Progenitor cell of endocrine pancreas (in vitro differentiated cells): ENCODE measurements at regions not wholly inside any gene's neighbourhood (a gene's known extent, or its start where the extent isn't known, plus 50 kb on each side); places are given as distances from the start of the nearest gene placed in this dataset.

ENCODE experiments used
- DNase-seq: peaks from one replicate; pipeline ENCODE4 v3.0.0; 2021; ENCODE audit warnings: low spot score; ENCODE audit not compliant: unreplicated experiment
- H3K27ac Mint-ChIP-seq: 2 replicates; pipeline ENCODE4 v1.8.0; 2021; ENCODE audit warnings: mild to moderate bottlenecking, moderate library complexity, mixed read lengths
- H3K27me3 Mint-ChIP-seq: 2 replicates; pipeline ENCODE4 v1.8.0; 2021; ENCODE audit warnings: mixed read lengths
- H3K36me3 Mint-ChIP-seq: 2 replicates; pipeline ENCODE4 v1.8.0; 2022; ENCODE audit warnings: mixed read lengths; ENCODE audit not compliant: insufficient read depth
- H3K4me1 Mint-ChIP-seq: 2 replicates; pipeline ENCODE4 v1.8.0; 2021; ENCODE audit warnings: low read depth, mixed read lengths
- H3K4me3 Mint-ChIP-seq: 2 replicates; pipeline ENCODE4 v1.8.0; 2021; ENCODE audit warnings: low read depth, mild to moderate bottlenecking, moderate library complexity, mixed read lengths
- H3K9me3 Mint-ChIP-seq: 2 replicates; pipeline ENCODE4 v1.8.0; 2021; ENCODE audit warnings: low read depth, mixed read lengths
- TF ChIP-seq, protein P1 (sequence below): fragments of 200-600 bp; sonication (generic); IDR thresholded peaks from one replicate; pipeline ENCODE4 v1.5.0; 2021; ENCODE audit warnings: antibody characterized with exemption, mild to moderate bottlenecking; ENCODE audit not compliant: unreplicated experiment

DNA sequence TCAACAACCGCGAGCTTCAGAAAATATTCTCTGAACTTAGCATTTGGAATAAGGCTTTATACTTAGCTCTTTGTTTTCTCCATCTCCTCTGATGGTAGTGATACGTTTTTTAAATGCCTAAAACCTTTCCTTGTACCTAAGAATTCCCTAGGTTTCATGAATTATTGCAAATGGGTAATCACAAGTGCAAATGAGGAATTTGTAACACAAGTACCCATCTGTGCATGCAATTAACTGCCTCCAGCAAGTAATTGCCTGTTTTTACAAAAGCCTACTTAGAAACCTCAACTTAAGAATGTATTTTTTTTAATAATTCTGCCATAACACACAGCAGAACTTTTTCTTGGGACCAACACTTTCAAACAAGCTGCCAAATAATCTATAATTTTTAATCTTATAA is 149.2 kb downstream of the PHLDA1 start:
- H3K36me3 Mint-ChIP-seq, result no peaks in the 10 kb centered on the region
- no peak for DNase-seq

DNA sequence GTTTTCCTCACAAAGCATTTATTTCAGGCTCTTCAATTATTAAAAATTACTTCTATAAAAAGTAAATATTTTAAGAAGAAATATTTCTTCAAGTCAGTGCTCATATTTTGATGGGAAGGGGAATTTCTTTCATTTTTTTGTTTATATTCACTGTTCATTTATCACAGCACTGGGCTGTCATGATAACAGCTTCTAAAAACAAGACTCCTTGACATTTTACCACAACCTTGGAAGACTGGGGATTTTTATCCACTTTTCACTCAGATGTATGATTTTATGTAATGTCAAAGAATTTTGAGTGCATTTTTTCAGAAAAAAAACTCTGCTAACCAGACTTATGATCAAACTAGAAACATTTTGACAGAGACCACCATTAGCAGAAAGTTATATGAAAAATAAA is 149.7 kb downstream of the PHLDA1 start:
- Mint-ChIP-seq H3K27me3 (no peaks in the 10 kb centered on the region), H3K4me1 (peaks cover 27% of the 10 kb centered on the region), H3K27ac (no peak overlapping the region), H3K4me3 (no peak overlapping the region), H3K9me3 (no peaks in the 10 kb centered on the region), H3K36me3 (no peaks in the 10 kb centered on the region)
- TF ChIP-seq, protein P1, sequence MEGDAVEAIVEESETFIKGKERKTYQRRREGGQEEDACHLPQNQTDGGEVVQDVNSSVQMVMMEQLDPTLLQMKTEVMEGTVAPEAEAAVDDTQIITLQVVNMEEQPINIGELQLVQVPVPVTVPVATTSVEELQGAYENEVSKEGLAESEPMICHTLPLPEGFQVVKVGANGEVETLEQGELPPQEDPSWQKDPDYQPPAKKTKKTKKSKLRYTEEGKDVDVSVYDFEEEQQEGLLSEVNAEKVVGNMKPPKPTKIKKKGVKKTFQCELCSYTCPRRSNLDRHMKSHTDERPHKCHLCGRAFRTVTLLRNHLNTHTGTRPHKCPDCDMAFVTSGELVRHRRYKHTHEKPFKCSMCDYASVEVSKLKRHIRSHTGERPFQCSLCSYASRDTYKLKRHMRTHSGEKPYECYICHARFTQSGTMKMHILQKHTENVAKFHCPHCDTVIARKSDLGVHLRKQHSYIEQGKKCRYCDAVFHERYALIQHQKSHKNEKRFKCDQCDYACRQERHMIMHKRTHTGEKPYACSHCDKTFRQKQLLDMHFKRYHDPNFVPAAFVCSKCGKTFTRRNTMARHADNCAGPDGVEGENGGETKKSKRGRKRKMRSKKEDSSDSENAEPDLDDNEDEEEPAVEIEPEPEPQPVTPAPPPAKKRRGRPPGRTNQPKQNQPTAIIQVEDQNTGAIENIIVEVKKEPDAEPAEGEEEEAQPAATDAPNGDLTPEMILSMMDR, result no peak
- no peak for DNase-seq

More for the DNA sequence above, 149.2 kb downstream of the PHLDA1 start:
- Mint-ChIP-seq H3K27ac (no peak overlapping the region), H3K4me1 (peaks cover 22% of the 10 kb centered on the region), H3K9me3 (no peaks in the 10 kb centered on the region), H3K4me3 (no peak overlapping the region), H3K27me3 (no peaks in the 10 kb centered on the region)
- TF ChIP-seq, protein P1, result no peak

DNA sequence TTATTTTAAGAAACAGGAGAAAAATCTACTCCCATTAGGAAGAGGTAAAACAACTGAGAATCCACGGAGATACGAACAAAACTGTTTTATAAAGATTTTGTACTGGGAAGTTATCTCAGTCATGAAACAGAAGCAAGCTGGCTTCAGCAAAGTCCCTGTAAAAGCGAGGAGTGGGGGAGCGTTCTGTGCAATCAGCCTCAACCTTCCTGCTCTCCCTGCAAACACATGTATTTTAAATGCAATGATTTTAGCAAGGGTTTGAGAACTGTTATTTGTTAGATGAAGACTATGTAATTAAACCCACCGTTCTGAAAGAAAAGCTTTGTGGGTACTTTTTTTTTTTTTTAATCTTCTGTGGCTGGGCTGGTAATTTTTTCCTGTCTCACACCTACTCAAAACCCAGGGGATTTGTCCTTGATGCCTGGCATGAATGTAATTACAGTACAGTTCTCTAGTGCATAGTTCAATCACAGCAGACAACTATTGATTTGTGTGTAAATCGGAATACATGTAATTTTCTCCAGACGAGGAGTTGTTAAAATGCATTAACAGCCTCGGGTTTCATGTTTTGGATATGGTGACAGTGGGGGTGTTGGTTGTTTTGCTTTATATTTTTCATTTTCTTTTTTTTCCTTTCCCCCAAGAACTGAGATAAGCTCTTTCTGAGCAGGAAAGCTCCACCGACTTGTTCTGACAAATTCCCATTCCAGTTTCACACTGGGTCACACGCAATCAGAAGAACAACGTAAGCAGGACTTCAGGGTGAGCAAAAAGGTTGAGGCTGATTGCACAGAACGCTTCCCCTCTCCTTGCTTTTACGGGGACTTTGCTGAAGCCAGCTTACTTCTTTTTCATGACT is 153.6 kb downstream of the PHLDA1 start:
- no peak for DNase-seq
- H3K9me3 Mint-ChIP-seq, result peaks cover 8% of the 10 kb centered on the region
- peaks cover 4% of the 10 kb centered on the region for H3K36me3 Mint-ChIP-seq
- H3K27ac Mint-ChIP-seq, result peak overlapping the region; percentile 74
- H3K27me3 Mint-ChIP-seq, result no peaks in the 10 kb centered on the region
- H3K4me3 Mint-ChIP-seq, result peak overlapping the region; percentile 12
- H3K4me1 Mint-ChIP-seq, result peaks cover 36% of the 10 kb centered on the region
- TF ChIP-seq, protein P1, result no peak

DNA sequence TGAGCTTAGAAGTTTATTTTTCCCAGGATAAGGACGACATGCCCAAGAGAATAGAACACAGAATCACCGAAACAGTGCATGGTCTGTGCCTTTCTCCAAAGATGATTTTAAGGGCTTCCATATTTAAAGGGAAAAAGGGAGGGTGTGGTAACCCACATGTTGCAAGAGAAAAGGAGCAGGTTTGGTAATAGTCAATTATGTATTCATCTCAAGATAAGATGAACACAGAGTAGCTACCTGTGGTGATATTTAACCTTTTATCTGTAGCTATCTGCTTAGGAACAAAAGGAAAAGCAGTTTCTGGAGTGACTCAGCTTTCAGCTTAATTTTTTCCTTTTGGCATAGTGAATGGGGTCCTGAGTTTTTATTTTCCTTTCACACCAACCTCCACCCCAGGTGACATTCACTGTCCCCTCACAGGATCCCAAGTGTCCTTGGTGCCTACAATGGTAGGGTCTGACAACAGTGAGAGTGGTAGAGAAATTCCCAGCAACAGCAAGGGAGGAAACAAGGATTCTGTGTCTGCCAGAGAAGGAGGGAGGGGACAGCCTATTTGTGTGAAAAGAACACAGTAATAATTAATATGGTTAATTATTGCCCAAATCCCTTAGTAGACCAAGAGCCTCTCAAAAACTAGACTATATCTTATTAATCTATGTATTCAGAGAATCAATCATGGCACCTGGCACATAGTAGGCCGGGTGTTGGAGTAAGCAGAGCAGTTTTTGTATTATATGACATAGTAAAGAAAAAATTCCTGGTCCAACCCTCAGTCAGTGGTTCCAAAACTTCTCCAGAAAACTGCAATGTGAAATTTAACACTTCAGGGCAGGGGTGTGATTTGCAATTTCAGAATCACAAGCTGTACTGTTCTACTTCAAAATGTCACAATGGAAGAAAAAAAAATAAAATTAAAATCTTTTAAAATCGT is 154.5 kb downstream of the PHLDA1 start:
- Mint-ChIP-seq H3K4me3 (peak overlapping the region; percentile 43), H3K4me1 (peaks cover 40% of the 10 kb centered on the region), H3K27ac (peak overlapping the region; percentile 96)

More for the DNA sequence above, 154.5 kb downstream of the PHLDA1 start:
- TF ChIP-seq, protein P1, result no peak
- DNase-seq, result no peak
- peaks cover 11% of the 10 kb centered on the region for H3K9me3 Mint-ChIP-seq
- H3K36me3 Mint-ChIP-seq, result peaks cover 4% of the 10 kb centered on the region
- H3K27me3 Mint-ChIP-seq, result no peaks in the 10 kb centered on the region
